GM21515 (cell line): ENCODE measurements at regions not wholly inside any gene's neighbourhood (a gene's known extent, or its start where the extent isn't known, plus 50 kb on each side); places are given as distances from the start of the nearest gene placed in this dataset.
"Not testable (repeated sequence)": the region's sequence is repeated elsewhere in the genome, so short reads cannot be mapped to it uniquely, and the experiment has no call there.

Experiments used
- ATAC-seq: cut with Tn5 transposase; IDR thresholded peaks from one replicate; pipeline ENCODE4 v1.9.1; 2021; ENCODE audit not compliant: unreplicated experiment

- ATAC-seq: no peak
Measured at GRCh38 chr1:79950511-79950910, 944.0 kb upstream of the ADGRL4 start.

- ATAC-seq: no peak
Measured at GRCh38 chr1:79945391-79945790, 938.9 kb upstream of the ADGRL4 start.

DNA sequence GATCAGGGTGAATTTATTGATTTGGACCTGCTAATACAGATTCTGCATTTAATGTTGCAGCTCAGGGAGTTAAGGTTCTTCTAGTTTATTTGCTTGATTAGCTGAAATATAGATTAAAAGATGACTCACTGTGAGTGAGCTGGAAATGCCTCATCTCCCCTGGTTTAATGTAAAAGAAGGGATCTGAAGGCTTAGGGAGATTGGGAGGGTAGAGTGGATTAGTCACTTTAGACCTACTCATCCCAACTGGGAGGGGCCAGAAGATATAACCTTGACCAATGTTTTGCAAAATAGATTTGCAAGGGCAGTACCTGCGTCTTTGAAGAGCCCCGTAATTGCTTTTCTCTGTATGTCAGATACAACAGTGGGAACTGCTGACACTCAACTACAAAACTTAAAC, 922.8 kb upstream of the ADGRL4 start:
- no peak for ATAC-seq

DNA sequence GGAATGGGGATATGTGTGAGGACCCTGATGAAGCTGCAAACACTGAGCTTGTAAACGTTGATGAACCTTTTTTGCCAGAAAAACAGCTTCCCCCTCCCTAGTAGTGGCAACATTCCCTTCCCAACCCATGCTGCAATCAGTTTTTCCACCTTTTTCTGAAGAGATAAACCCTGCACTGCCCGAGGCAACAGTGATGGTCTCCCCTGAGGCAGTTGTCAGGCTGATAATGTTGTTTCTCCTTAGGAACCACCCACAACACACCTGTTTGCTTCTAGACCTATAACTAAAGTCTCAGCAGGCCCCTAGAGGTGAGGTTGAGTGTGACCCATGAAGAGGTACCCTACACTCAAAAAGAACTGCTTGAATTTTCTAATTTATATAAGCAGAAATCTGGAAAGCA, 922.4 kb upstream of the ADGRL4 start:
- no peak for ATAC-seq

DNA sequence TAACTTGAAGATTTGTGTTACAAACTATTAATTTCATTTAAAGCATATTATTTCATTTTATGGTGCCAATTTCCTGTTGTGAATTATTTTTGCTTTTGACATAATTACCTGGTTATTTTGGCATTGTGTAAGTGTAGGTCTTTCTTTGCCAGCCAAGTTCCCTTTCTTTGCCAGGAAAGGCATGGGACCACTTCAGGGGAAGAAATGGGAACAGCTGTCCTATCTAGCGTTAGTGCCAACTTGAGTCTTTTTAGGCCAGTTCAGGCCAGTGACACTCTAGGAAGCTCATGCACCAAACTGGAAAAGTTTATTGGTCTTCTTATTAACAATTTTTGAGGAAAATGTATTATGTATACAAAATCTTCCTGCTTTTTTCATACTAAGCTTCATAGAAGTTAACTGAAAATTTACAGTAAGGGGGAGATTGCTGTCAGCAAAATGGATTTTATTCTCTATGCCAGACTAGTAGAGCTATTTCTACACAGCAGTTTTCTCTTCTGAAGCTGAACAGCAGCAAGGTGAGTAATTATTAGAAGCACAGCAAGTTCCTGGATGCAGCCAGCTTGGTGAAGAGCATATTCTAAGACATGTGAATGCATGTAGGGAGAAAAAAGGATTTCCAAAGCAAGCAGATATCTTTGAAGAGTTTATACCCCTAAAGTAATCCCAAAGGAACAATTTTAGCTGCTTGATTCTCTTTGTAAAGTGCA, 914.6 kb upstream of the ADGRL4 start:
- ATAC-seq: no peak

DNA sequence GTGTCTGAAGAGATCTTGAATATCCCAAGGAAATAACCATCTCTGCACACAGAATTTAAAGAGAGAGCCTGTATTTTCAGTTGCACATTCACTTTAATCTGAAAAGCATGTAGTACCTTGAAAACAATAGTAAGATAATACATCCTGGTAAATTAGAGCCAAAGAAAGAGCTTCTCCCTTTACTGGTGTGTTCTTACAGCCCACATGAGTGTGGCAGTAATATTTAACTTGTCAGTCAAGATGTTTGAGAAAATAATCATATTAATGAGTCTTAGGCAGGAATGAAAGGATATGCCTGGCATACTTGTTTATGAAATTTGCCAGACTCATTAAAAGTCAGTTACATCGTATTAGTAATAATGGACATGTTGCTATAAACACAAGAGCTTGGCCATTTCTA, 908.4 kb upstream of the ADGRL4 start:
- no peak for ATAC-seq

DNA sequence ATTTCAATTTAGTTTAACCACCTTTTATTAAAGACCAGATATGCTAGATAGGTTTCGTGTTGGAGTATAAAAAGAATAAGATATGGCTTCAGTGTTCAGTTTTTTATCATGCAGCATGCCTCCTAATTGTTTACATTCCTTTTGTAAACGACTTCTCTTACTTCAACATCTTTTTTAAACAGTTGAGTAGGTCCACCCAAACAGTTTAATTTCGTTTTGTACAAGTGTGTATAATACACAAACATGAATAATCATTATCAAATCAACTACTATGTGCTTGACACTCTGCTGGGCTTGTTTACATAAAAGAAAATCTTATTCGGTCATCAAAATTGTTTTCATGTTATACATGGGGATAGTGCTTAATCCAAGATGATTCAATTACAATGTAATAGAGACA, 906.3 kb upstream of the ADGRL4 start:
- no peak for ATAC-seq

- no peak for ATAC-seq
Measured at GRCh38 chr1:79903321-79903720, 896.8 kb upstream of the ADGRL4 start.

DNA sequence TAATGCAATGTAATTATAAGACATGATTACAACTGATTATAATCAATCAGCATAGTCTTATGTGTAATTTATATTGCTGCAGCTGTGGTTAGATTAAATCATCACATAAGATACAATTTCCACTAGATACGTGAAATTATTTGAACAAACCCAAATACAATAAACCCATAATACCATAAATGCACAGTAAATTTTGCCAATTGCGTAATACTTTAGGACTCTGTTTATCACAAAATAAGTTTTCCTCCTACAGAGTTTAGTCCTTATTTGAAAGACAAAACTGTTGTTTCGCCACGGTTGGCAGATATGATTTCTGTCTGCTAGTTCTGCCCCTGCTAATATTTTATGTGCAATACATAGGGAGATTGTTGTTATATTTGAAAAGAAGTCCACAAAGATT, 895.9 kb upstream of the ADGRL4 start:
- ATAC-seq: no peak

DNA sequence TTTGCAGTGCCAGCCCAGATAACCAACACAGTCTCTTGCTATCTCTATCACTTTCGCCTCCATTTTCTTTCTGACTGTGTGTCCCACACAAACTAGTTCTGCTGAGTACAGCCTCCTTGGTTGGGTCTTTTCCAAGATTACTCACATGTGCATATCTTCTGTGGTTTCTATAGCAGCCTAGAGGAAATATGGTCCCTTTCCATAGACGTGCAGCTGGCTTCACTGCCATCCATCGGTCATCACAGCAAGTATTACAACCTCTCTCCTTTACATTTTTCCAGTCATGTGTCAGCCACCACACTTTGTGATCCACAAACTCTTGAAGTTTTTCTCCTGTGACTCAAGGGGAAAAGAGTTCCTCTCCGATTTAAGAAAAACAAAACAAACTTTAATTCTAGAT, 893.4 kb upstream of the ADGRL4 start:
- ATAC-seq: no peak

DNA sequence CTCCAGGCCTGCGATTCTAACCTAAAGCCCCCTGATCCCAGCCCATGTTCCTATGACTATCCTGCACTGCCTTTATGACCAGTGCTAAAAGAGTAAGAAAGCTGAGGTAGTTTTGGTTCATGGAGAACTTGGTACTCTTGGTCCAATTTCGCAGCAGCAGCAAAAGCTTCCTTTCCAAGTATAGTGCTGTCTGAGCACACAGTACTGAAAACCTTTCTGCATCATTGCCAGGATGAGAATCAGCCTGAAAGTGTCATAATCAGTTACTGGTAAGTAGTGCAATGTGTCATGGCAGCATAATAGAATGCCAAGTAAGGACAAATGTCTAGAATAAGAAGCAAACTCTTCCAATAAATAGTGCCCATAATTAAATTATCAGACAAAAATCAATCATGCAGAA, 889.6 kb upstream of the ADGRL4 start:
- no peak for ATAC-seq

GRCh38 chr1:79895573-79895972, 889.0 kb upstream of the ADGRL4 start:
- ATAC-seq: no peak

- ATAC-seq: not testable (repeated sequence)
Measured at GRCh38 chr1:79894129-79894528, 887.6 kb upstream of the ADGRL4 start.

DNA sequence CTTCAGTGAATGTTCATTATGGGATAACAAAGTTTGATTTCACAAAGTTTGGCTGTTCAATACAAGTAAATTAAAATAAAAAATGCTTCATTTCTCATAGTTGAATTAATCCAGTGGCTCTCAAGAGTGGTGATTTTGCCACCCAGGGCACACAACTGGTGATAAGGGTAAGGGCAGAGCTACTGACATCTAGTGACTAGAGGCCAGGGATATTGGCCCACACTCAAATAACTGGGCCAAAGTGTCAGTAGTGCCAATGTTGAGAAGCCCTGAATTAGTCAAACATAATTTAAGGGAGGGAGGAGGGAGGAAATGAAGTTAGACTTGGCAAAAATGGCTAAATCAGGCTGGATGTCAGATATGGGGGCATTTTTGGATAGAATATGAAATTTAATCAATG, 880.5 kb upstream of the ADGRL4 start:
- ATAC-seq: no peak

GRCh38 chr1:79885101-79885500, 878.6 kb upstream of the ADGRL4 start:
- no peak for ATAC-seq

DNA sequence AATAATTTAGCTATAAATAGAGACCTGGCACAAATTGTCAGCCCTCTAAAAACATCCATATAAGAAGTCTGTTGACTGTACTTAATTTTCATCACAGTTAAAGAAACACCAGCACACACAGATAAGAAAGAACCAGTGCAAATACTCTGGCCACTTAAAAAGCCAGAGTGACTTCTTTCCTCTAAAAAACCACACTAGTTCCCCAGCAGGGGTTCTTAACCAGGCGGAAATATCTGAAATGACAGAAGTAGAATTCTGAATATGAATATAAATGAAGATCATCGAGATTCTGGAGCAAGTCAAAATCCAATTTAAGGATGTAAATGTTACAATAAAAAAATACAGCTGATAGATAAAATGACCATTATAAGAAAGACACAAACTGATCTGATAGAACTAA, 870.6 kb upstream of the ADGRL4 start:
- ATAC-seq: no peak

GRCh38 chr1:79875187-79875586, 868.7 kb upstream of the ADGRL4 start:
- no peak for ATAC-seq

- no peak for ATAC-seq
Measured at GRCh38 chr1:79874289-79874688, 867.8 kb upstream of the ADGRL4 start.

- no peak for ATAC-seq
Measured at GRCh38 chr1:79859212-79859948, 852.9 kb upstream of the ADGRL4 start.

DNA sequence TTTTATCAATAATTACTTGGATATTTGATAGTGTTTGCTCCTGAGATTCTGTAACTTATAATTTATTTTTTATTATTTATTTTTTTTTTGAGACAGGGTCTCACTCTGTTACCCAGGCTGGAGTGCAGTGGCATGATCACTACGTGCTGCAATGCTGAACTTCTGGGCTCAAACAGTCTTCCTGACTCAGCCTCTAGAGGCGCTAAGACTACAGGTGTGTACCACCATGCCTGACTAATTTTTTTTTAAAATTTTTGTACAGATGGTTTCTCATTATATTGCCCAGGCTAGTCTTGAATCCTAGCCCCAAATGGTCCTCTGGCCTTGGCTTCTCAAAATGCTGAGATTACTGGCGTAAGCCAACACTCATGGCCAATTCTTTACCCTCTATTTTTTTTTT, 845.5 kb upstream of the ADGRL4 start:
- no peak for ATAC-seq

DNA sequence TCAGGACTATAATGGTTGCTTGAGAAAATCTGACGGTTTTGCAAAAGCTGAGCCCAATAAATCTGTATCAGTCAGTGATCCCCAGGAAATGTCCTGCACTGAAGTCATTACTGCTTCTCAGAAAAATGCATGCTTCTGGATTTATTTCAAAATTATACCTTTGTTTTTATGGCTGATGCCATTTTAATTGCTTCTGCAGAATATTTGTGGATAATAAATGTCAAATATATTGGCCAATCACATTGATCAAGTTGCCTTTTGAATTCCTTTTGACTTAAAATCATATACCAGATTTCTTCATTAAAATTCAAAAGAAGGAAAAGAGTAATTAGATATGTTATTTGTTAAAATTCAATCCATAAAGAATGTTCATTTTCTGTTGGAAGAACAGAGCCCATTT, 842.9 kb upstream of the ADGRL4 start:
- ATAC-seq: no peak

DNA sequence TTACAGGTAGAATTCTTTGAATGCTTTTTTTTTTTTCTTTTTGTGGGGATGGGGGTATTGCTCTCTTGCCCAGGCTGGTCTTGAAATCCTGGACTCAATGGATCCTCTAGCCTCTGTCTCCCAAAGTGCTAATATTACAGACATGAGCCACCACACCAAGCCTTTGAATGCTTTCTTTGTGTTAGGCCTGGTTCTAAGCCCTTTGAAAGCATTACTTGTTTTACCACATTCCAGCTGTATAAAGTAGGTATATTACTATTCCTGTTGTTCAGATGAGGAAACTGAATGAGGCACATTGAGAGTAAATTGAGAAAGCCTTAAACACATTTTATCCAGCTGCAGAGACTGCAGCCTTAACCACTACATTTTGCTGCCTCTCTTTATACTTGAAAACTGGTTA, 841.8 kb upstream of the ADGRL4 start:
- no peak for ATAC-seq

GRCh38 chr1:79847700-79848099, 841.2 kb upstream of the ADGRL4 start:
- no peak for ATAC-seq
